ENCODE measurements at regions not wholly inside any gene's neighbourhood (a gene's known extent, or its start where the extent isn't known, plus 50 kb on each side); places are given as distances from the start of the nearest gene placed in this dataset.
A peak's percentile ranks its signal among the peaks of the same experiment; 100 is the strongest.

DNA sequence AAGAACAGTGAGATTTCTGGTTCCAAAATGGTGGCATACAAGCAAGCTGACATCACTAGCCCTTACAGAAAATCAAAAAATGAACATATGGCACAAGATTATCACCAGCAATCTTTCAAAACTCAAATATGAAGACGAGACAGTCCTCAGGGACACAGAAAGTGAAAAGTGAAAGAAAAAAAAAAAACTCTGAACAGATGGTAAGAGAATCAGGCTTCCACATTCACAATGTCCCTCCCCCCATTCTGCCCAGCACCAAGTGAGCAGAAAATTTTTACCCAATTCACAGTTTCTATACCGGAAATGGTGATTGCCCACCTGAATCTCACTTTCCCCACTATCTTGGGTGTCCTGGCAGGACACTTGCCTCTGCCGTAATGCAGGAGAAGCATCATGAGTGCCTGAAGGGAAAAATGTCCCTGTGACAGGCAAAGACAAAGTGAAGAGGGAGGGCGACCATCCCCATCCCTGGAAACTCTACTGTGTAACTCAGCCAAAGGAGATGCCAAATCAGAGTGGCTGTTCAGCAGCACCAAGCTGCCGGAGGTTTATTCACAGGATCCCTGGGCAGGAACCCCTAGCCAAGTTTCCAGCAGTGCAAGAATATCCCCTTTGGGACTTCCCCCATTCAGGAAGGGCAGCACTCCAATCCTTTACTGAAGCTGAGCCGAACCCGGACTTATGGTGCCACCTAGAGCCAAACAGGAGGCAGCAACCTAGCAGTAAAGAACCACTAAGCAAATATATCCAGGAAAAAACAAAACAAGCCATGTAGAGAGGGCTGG is 312.2 kb downstream of the LRATD1 start:
- DNase-seq (ENCODE audit: low read depth, low spot score) (no peak), FAIRE-seq (no peak), ATAC-seq (peak; percentile 40)
- no peak for TF ChIP-seq BHLHE40 (IDR thresholded peaks at IDR 0.05; ENCODE audit: borderline replicate concordance in 1 of 2, low read depth in 2 of 2, low read length in 1 of 2)
- no peak for TF ChIP-seq MTA2 (IDR thresholded peaks at IDR 0.05; ENCODE audit: low read depth)
- TF ChIP-seq CREM (IDR thresholded peaks at IDR 0.05; ENCODE audit: low read depth), result no peak
- TF ChIP-seq, protein P1, sequence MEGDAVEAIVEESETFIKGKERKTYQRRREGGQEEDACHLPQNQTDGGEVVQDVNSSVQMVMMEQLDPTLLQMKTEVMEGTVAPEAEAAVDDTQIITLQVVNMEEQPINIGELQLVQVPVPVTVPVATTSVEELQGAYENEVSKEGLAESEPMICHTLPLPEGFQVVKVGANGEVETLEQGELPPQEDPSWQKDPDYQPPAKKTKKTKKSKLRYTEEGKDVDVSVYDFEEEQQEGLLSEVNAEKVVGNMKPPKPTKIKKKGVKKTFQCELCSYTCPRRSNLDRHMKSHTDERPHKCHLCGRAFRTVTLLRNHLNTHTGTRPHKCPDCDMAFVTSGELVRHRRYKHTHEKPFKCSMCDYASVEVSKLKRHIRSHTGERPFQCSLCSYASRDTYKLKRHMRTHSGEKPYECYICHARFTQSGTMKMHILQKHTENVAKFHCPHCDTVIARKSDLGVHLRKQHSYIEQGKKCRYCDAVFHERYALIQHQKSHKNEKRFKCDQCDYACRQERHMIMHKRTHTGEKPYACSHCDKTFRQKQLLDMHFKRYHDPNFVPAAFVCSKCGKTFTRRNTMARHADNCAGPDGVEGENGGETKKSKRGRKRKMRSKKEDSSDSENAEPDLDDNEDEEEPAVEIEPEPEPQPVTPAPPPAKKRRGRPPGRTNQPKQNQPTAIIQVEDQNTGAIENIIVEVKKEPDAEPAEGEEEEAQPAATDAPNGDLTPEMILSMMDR (IDR thresholded peaks at IDR 0.05 in 2 of 3, conservative IDR thresholded peaks at IDR 0.05 in 1 of 3; ENCODE audit: control insufficient read depth in 2 of 3, extremely low read depth in 1 of 3, insufficient read depth in 1 of 3, low read depth in 3 of 3, low read length in 3 of 3), result peak in 2 of 3 experiments; percentile 26 to 38; a peak in 1 of 6 replicates
- TF ChIP-seq, protein P2, sequence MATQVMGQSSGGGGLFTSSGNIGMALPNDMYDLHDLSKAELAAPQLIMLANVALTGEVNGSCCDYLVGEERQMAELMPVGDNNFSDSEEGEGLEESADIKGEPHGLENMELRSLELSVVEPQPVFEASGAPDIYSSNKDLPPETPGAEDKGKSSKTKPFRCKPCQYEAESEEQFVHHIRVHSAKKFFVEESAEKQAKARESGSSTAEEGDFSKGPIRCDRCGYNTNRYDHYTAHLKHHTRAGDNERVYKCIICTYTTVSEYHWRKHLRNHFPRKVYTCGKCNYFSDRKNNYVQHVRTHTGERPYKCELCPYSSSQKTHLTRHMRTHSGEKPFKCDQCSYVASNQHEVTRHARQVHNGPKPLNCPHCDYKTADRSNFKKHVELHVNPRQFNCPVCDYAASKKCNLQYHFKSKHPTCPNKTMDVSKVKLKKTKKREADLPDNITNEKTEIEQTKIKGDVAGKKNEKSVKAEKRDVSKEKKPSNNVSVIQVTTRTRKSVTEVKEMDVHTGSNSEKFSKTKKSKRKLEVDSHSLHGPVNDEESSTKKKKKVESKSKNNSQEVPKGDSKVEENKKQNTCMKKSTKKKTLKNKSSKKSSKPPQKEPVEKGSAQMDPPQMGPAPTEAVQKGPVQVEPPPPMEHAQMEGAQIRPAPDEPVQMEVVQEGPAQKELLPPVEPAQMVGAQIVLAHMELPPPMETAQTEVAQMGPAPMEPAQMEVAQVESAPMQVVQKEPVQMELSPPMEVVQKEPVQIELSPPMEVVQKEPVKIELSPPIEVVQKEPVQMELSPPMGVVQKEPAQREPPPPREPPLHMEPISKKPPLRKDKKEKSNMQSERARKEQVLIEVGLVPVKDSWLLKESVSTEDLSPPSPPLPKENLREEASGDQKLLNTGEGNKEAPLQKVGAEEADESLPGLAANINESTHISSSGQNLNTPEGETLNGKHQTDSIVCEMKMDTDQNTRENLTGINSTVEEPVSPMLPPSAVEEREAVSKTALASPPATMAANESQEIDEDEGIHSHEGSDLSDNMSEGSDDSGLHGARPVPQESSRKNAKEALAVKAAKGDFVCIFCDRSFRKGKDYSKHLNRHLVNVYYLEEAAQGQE (IDR thresholded peaks at IDR 0.05; ENCODE audit: low read depth, low read length), result no peak
- TF ChIP-seq CBX5 (IDR thresholded peaks at IDR 0.05; ENCODE audit: low read depth), result no peak
- no peak for TF ChIP-seq CEBPB (IDR thresholded peaks at IDR 0.05; ENCODE audit: borderline replicate concordance in 1 of 2, low read depth in 2 of 2, low read length in 2 of 2)
- no peak for TF ChIP-seq BCL11A (IDR thresholded peaks at IDR 0.05; ENCODE audit: low read depth, low read length)
- TF ChIP-seq RAD21 (IDR thresholded peaks at IDR 0.05; ENCODE audit: insufficient read depth, low read depth, low read length), result peak; percentile 42
- TF ChIP-seq GATAD2B (conservative IDR thresholded peaks at IDR 0.05; ENCODE audit: low read depth), result no peak
- no peak for TF ChIP-seq ATF7 (IDR thresholded peaks at IDR 0.05; ENCODE audit: low read depth)
- TF ChIP-seq ZNF384 (IDR thresholded peaks at IDR 0.05; ENCODE audit: borderline replicate concordance, low read depth, low read length), result no peak
- TF ChIP-seq TARDBP (IDR thresholded peaks at IDR 0.05; ENCODE audit: borderline replicate concordance), result no peak
- no peak for TF ChIP-seq KAT2A (conservative IDR thresholded peaks at IDR 0.05; ENCODE audit: control insufficient read depth, low read depth, low read length)
- no peak for TF ChIP-seq ZBED1 (IDR thresholded peaks at IDR 0.05; ENCODE audit: borderline replicate concordance)
- no peak for TF ChIP-seq JUNB (IDR thresholded peaks at IDR 0.05)
- CTCF ChIA-PET, result interaction anchor here (0.8 kb wide), 1 partner anchor 12 kb away, joined by 3 read pairs; no protein-coding TSS in a partner anchor
- Histone ChIP-seq H3K9me3 (replicated peaks; ENCODE audit: control insufficient read depth, insufficient read depth, low read length) (no peaks in the 10 kb centered on the region; the same call in 2 of the 3 replicates), H3K79me2 (ENCODE audit: control insufficient read depth, insufficient read depth, low read length) (no peaks in the 10 kb centered on the region), H3K36me3 (ENCODE audit: control insufficient read depth in 2 of 2, insufficient read depth in 2 of 2, low read length in 1 of 2) (no peaks in the 10 kb centered on the region), H4K20me1 (ENCODE audit: control insufficient read depth, insufficient read depth) (no peaks in the 10 kb centered on the region), H3K27ac (ENCODE audit: control insufficient read depth, insufficient read depth) (no peak overlapping the region), H3K4me2 (ENCODE audit: control insufficient read depth, insufficient read depth) (0 out of 2 replicates have a peak overlapping the region, but pooled peaks have one; percentile 9), H3K9ac (ENCODE audit: control insufficient read depth, insufficient read depth, low read length) (no peak overlapping the region), H3K4me1 (ENCODE audit: control insufficient read depth, insufficient read depth, low read length) (no peaks in the 10 kb centered on the region), H2AFZ (ENCODE audit: control insufficient read depth, low read depth, low read length) (no peak overlapping the region), H3K27me3 (replicated peaks in 1 of 2; ENCODE audit: control insufficient read depth in 2 of 2, insufficient read depth in 2 of 2, low read length in 1 of 2) (no peaks in the 10 kb centered on the region), H3K4me3 (no peak overlapping the region)
- SMC1A ChIA-PET (ENCODE audit: uncharacterized antibody, unreplicated experiment), result no interaction called here
- POLR2A ChIA-PET, result no interaction called here
- RAD21 ChIA-PET (ENCODE audit: unreplicated experiment), result no interaction called here
- in situ Hi-C loops (cut with MboI), result no loop called here
- 32% methylated on average over 7 of the region's 7 CpGs for WGBS (ENCODE audit: insufficient coverage, insufficient replicate concordance, low lambda C conversion rate, missing lambda C conversion rate)
- BruUV-seq (replicated peaks), result no TSS peak
- intact Hi-C loops (cut with micrococcal nuclease; ENCODE audit: unreplicated experiment), result no loop called here

All from GM12878 (cell line).